ENCODE measurements at regions not wholly inside any gene's neighbourhood (a gene's known extent, or its start where the extent isn't known, plus 50 kb on each side); places are given as distances from the start of the nearest gene placed in this dataset.

GRCh38 chr5:154644745-154645411 lies 110.3 kb upstream of the LARP1 start:
- H3K27me3 ChIP-seq (ENCODE audit: insufficient read depth, low read depth, low read length), result peaks cover 17% of the 10 kb centered on the region
- no peak overlapping the region for H3K27ac ChIP-seq (ENCODE audit: low read length)
- no peak overlapping the region for H3K4me2 ChIP-seq (ENCODE audit: low read length)

More at GRCh38 chr5:154644745-154645411, 110.3 kb upstream of the LARP1 start:
- no peaks in the 10 kb centered on the region for H4K20me1 ChIP-seq (ENCODE audit: insufficient read depth)
- H3K4me3 ChIP-seq (ENCODE audit: low read length), result no peak overlapping the region
- TF ChIP-seq TAF1 (IDR thresholded peaks at IDR 0.05; ENCODE audit: low read depth) (no peak), POLR2AphosphoS5 (IDR thresholded peaks at IDR 0.05) (no peak), EP300 (conservative IDR thresholded peaks at IDR 0.05; ENCODE audit: poor library complexity, severe bottlenecking) (no peak), EZH2 (IDR thresholded peaks at IDR 0.05; ENCODE audit: borderline replicate concordance, insufficient read depth, low read length, poor library complexity, severe bottlenecking) (no peak), CTCF (IDR thresholded peaks at IDR 0.05; ENCODE audit: poor library complexity, severe bottlenecking) (no peak), SMC3 (conservative IDR thresholded peaks at IDR 0.05; ENCODE audit: poor library complexity) (no peak), RAD21 (conservative IDR thresholded peaks at IDR 0.05) (no peak), REST (IDR thresholded peaks at IDR 0.05; ENCODE audit: borderline replicate concordance) (no peak), MXI1 (conservative IDR thresholded peaks at IDR 0.05; ENCODE audit: poor library complexity, severe bottlenecking) (no peak)
- H3F3A ChIP-seq (ENCODE audit: insufficient read depth, low read length, poor library complexity, severe bottlenecking), result no peaks in the 10 kb centered on the region
- no peaks in the 10 kb centered on the region for H3K9me3 ChIP-seq (ENCODE audit: low read length)
- no peak overlapping the region for H2AFZ ChIP-seq (ENCODE audit: low read depth, low read length)
- no peak overlapping the region for H3K9ac ChIP-seq (ENCODE audit: low read length)
- H3K9me2 ChIP-seq (ENCODE audit: insufficient read depth, low read length), result no peaks in the 10 kb centered on the region
- no peaks in the 10 kb centered on the region for H3K36me3 ChIP-seq (ENCODE audit: insufficient read depth, low read length)
- H3K79me2 ChIP-seq (replicated peaks; ENCODE audit: insufficient read depth, low read length), result no peaks in the 10 kb centered on the region
